ENCODE measurements at regions not wholly inside any gene's neighbourhood (a gene's known extent, or its start where the extent isn't known, plus 50 kb on each side); places are given as distances from the start of the nearest gene placed in this dataset.

DNA sequence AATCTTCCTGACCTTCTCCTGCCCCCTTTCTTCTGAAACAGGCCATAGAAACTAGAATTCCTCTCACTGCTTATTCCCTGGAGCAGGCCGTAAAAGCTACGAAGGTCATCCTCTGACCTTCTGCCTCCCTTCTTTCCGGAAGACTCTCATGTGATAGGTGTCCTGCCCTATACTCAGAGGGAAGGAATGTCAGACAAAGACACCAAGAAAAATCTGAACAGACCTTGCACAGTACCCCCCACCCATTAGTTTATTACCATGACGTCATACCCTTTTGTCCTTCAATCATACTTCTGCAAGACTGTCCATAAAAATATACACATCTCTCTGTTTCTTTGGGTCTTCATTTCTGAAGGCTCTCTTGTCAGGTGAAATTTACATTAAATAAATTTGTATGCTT, 1523.9 kb downstream of the RPA4 start:
- no peaks in the 10 kb centered on the region for H3K9me3 ChIP-seq (ENCODE audit: severe bottlenecking)
- H3K27me3 ChIP-seq (ENCODE audit: insufficient read depth, poor library complexity, severe bottlenecking) = no peaks in the 10 kb centered on the region
- no peaks in the 10 kb centered on the region for H3K36me3 ChIP-seq (ENCODE audit: low read depth)
- DNase-seq (ENCODE audit: low spot score) = no peak
- no peak for TF ChIP-seq CTCF (IDR thresholded peaks at IDR 0.05; ENCODE audit: poor library complexity, severe bottlenecking)
- no peak for ATAC-seq (ENCODE audit: low read depth)
- no peaks in the 10 kb centered on the region for H3K4me1 ChIP-seq (ENCODE audit: insufficient read depth, poor library complexity, severe bottlenecking)
- no peak overlapping the region for H3K27ac ChIP-seq (ENCODE audit: poor library complexity, severe bottlenecking)
- no peak overlapping the region for H3K4me3 ChIP-seq (ENCODE audit: severe bottlenecking)

GRCh38 chrX:98409867-98410266, 1526.2 kb downstream of the RPA4 start:
- DNase-seq (ENCODE audit: low spot score) (no peak), ATAC-seq (ENCODE audit: low read depth) (no peak)
- Histone ChIP-seq H3K36me3 (ENCODE audit: low read depth) (no peaks in the 10 kb centered on the region), H3K9me3 (ENCODE audit: severe bottlenecking) (no peaks in the 10 kb centered on the region), H3K27ac (ENCODE audit: poor library complexity, severe bottlenecking) (no peak overlapping the region), H3K4me1 (ENCODE audit: insufficient read depth, poor library complexity, severe bottlenecking) (no peaks in the 10 kb centered on the region), H3K27me3 (ENCODE audit: insufficient read depth, poor library complexity, severe bottlenecking) (no peaks in the 10 kb centered on the region), H3K4me3 (ENCODE audit: severe bottlenecking) (no peak overlapping the region)
- no peak for TF ChIP-seq CTCF (IDR thresholded peaks at IDR 0.05; ENCODE audit: poor library complexity, severe bottlenecking)

DNA sequence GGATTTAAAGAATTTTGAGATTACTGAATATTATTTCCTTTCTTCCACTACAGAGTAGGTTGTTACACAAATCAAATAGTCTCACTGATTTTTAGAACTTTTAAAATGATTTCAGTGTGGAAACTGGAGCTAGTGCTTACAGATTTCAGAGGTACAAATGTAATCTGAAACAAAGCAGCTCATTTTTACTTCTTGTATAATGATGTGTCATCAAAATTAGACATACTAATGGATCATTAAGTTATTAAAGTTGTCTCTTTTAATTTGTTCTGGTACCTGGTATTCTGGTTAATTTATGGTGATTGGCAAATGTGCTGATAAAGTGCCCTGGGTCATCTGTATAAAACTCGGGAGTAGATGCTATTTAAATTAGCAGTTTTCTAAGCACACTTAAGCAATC, 1528.3 kb downstream of the RPA4 start:
- no peak overlapping the region for H3K4me3 ChIP-seq (ENCODE audit: severe bottlenecking)
- H3K9me3 ChIP-seq (ENCODE audit: severe bottlenecking) = no peaks in the 10 kb centered on the region
- no peaks in the 10 kb centered on the region for H3K36me3 ChIP-seq (ENCODE audit: low read depth)
- no peaks in the 10 kb centered on the region for H3K4me1 ChIP-seq (ENCODE audit: insufficient read depth, poor library complexity, severe bottlenecking)
- DNase-seq (ENCODE audit: low spot score) = no peak
- no peaks in the 10 kb centered on the region for H3K27me3 ChIP-seq (ENCODE audit: insufficient read depth, poor library complexity, severe bottlenecking)
- no peak overlapping the region for H3K27ac ChIP-seq (ENCODE audit: poor library complexity, severe bottlenecking)
- no peak for ATAC-seq (ENCODE audit: low read depth)
- TF ChIP-seq CTCF (IDR thresholded peaks at IDR 0.05; ENCODE audit: poor library complexity, severe bottlenecking) = no peak

DNA sequence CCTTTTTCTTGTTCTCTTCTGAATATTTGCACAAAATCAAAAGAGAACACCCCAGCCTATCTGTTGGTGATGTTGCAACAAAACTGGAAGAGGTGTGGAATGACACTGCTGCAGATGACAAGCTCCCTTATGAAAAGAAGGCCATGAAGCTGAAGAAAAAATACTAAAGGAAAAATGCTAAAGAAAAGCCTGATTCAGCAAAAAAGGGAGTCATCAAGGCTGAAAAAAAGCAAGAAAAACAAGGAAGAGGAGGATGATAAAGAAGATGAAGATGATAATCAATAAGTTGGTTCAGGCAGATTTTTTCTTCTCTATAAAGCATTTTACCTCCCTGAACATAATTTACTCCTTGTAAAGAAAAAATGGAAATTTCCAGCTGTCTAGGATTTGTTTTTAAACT, 1538.8 kb downstream of the RPA4 start:
- Histone ChIP-seq H3K27me3 (ENCODE audit: insufficient read depth, poor library complexity, severe bottlenecking) (no peaks in the 10 kb centered on the region), H3K9me3 (ENCODE audit: severe bottlenecking) (no peaks in the 10 kb centered on the region), H3K4me1 (ENCODE audit: insufficient read depth, poor library complexity, severe bottlenecking) (no peaks in the 10 kb centered on the region), H3K27ac (ENCODE audit: poor library complexity, severe bottlenecking) (no peak overlapping the region), H3K36me3 (ENCODE audit: low read depth) (no peaks in the 10 kb centered on the region), H3K4me3 (ENCODE audit: severe bottlenecking) (no peak overlapping the region)
- no peak for TF ChIP-seq CTCF (IDR thresholded peaks at IDR 0.05; ENCODE audit: poor library complexity, severe bottlenecking)
- ATAC-seq (ENCODE audit: low read depth) (no peak), DNase-seq (ENCODE audit: low spot score) (no peak)

GRCh38 chrX:98432413-98432812, 1548.7 kb downstream of the RPA4 start:
- no peak for TF ChIP-seq CTCF (IDR thresholded peaks at IDR 0.05; ENCODE audit: poor library complexity, severe bottlenecking)
- Histone ChIP-seq H3K4me3 (ENCODE audit: severe bottlenecking) (no peak overlapping the region), H3K27ac (ENCODE audit: poor library complexity, severe bottlenecking) (no peak overlapping the region), H3K27me3 (ENCODE audit: insufficient read depth, poor library complexity, severe bottlenecking) (no peaks in the 10 kb centered on the region), H3K9me3 (ENCODE audit: severe bottlenecking) (no peaks in the 10 kb centered on the region), H3K36me3 (ENCODE audit: low read depth) (no peaks in the 10 kb centered on the region), H3K4me1 (ENCODE audit: insufficient read depth, poor library complexity, severe bottlenecking) (no peaks in the 10 kb centered on the region)
- DNase-seq (ENCODE audit: low spot score) = no peak
- no peak for ATAC-seq (ENCODE audit: low read depth)
